Fibroblast of lung (primary cell): ENCODE measurements at regions not wholly inside any gene's neighbourhood (a gene's known extent, or its start where the extent isn't known, plus 50 kb on each side); places are given as distances from the start of the nearest gene placed in this dataset.

Source experiments
- DNase-seq, 2 donors: peaks; one replicate each; pipeline versions ENCODE4 v3.0.0 to v3.0.0-alpha.2; 2010; ENCODE audit warnings: low read depth in 2 of 2
- H2AFZ ChIP-seq: 2 replicates; pipeline ENCODE4 v1.5.1; 2012; ENCODE audit warnings: low read length, control low read depth, inconsistent platforms
- H3K27ac ChIP-seq: 2 replicates; pipeline ENCODE4 v1.5.1; 2011; ENCODE audit warnings: low read length, control low read depth; ENCODE audit not compliant: insufficient read depth
- H3K27me3 ChIP-seq: 2 replicates; pipeline ENCODE4 v1.5.1; 2011; ENCODE audit warnings: mild to moderate bottlenecking, low read length; ENCODE audit not compliant: control insufficient read depth, insufficient read depth
- H3K36me3 ChIP-seq: 2 replicates; pipeline ENCODE4 v1.5.1; 2011; ENCODE audit warnings: low read length; ENCODE audit not compliant: control insufficient read depth, insufficient read depth
- H3K4me1 ChIP-seq: 2 replicates; pipeline ENCODE4 v1.5.1; 2011; ENCODE audit warnings: low read length; ENCODE audit not compliant: control insufficient read depth, insufficient read depth; ENCODE audit errors: extremely low read depth
- H3K4me2 ChIP-seq: 2 replicates; pipeline ENCODE4 v1.5.1; 2011; ENCODE audit warnings: low read length, control low read depth; ENCODE audit not compliant: insufficient read depth; ENCODE audit errors: extremely low read depth
- H3K4me3 ChIP-seq, 4 experiments: fragments of 200-600 bp in 1 of 4; sonication (generic) in 1 of 4; replicated peaks in 1 of 4; 2 replicates each; pipeline ENCODE4 v1.5.1; 2011 to 2016; ENCODE audit warnings: low read length in 4 of 4, low read depth in 3 of 4, mild to moderate bottlenecking in 3 of 4, control low read depth in 2 of 4, inconsistent platforms in 1 of 4, mixed read lengths in 1 of 4; ENCODE audit not compliant: insufficient read depth in 1 of 4; ENCODE audit errors: control extremely low read depth in 1 of 4
- H3K79me2 ChIP-seq: 2 replicates; pipeline ENCODE4 v1.5.1; 2012; ENCODE audit warnings: mild to moderate bottlenecking, low read length, inconsistent platforms; ENCODE audit not compliant: control insufficient read depth, insufficient read depth
- H3K9ac ChIP-seq: 2 replicates; pipeline ENCODE4 v1.5.1; 2011; ENCODE audit warnings: mild to moderate bottlenecking, low read length, control low read depth; ENCODE audit not compliant: insufficient read depth
- H3K9me3 ChIP-seq: 2 replicates; pipeline ENCODE4 v1.5.1; 2012; ENCODE audit warnings: low read depth, low read length; ENCODE audit not compliant: control insufficient read depth, insufficient read depth
- H4K20me1 ChIP-seq: 2 replicates; pipeline ENCODE4 v1.5.1; 2011; ENCODE audit warnings: low read length; ENCODE audit not compliant: control insufficient read depth, insufficient read depth; ENCODE audit errors: extremely low read depth
- CTCF ChIP-seq, 2 donors: IDR thresholded peaks in 1 of 2; conservative IDR thresholded peaks in 1 of 2; 1 replicate in 1 of 2; 2 replicates in 1 of 2; pipeline ENCODE4 v1.5.1; 2011 to 2012; ENCODE audit warnings: low read length in 2 of 2, control low read depth in 1 of 2, inconsistent platforms in 1 of 2, low read depth in 1 of 2, mild to moderate bottlenecking in 1 of 2
- EZH2 ChIP-seq: IDR thresholded peaks from 2 replicates; pipeline ENCODE4 v1.5.1; 2012; ENCODE audit warnings: low read length, control low read depth, mild to moderate bottlenecking; ENCODE audit errors: missing control alignments

DNA sequence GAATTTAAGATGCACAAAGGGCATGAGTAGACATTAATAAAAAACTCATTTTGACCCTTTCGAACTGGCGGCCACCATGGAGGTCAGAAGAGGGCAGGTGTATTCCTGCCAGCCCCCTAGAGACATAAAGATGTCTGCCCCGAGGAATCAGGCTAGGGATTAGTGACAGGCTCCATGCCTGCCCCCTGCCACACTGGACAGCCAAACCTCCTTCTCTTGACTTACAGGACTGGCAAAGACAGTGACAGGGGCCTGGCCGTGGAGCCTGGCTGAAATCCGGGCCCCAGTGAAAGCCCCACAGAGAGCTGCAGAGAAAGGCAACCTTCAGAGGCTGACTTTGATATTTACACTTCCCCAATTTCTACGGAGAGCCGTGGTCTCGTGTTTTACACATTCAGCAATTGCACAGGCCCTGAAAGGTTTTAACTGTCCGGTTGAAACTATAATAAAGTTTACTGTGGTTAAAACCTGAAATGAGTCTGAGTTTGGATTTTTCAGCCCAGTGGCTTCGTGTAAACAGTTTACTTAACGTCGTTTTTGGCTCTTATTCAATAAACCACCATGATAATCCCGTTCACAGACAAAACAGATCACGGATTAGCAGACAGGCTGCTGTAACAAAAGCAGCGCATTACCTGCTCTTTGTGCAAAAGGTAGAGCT lies 243.9 kb upstream of the MYOCD start:
- no peaks in the 10 kb centered on the region for H3K79me2 ChIP-seq
- H3K4me3 ChIP-seq = no peak overlapping the region
- TF ChIP-seq CTCF (conservative IDR thresholded peaks at IDR 0.05 in 1 of 2, IDR thresholded peaks at IDR 0.05 in 1 of 2; ENCODE audit: low read depth in 1 of 2, low read length in 2 of 2) (no peak), EZH2 (no peak)
- H2AFZ ChIP-seq = no peak overlapping the region
- no peak for DNase-seq
- no peaks in the 10 kb centered on the region for H3K36me3 ChIP-seq
- H3K9ac ChIP-seq = no peak overlapping the region
- H3K27me3 ChIP-seq = no peaks in the 10 kb centered on the region
- no peaks in the 10 kb centered on the region for H4K20me1 ChIP-seq
- H3K9me3 ChIP-seq = no peaks in the 10 kb centered on the region
- H3K27ac ChIP-seq = no peak overlapping the region
- H3K4me2 ChIP-seq = no peak overlapping the region
- no peaks in the 10 kb centered on the region for H3K4me1 ChIP-seq

- no peak for DNase-seq
- Histone ChIP-seq H3K4me3 (no peak overlapping the region), H4K20me1 (no peaks in the 10 kb centered on the region), H3K27ac (no peak overlapping the region), H3K4me1 (no peaks in the 10 kb centered on the region), H3K27me3 (no peaks in the 10 kb centered on the region), H3K9ac (no peak overlapping the region), H2AFZ (no peak overlapping the region), H3K36me3 (no peaks in the 10 kb centered on the region), H3K9me3 (no peaks in the 10 kb centered on the region), H3K4me2 (no peak overlapping the region), H3K79me2 (no peaks in the 10 kb centered on the region)
- TF ChIP-seq EZH2 (no peak), CTCF (conservative IDR thresholded peaks at IDR 0.05 in 1 of 2, IDR thresholded peaks at IDR 0.05 in 1 of 2; ENCODE audit: low read depth in 1 of 2, low read length in 2 of 2) (no peak)
Observed at GRCh38 chr17:12422651-12423050, 243.0 kb upstream of the MYOCD start.

GRCh38 chr17:12423337-12423736 lies 242.4 kb upstream of the MYOCD start:
- Histone ChIP-seq H3K4me1 (no peaks in the 10 kb centered on the region), H3K9me3 (no peaks in the 10 kb centered on the region)

More at GRCh38 chr17:12423337-12423736, 242.4 kb upstream of the MYOCD start:
- Histone ChIP-seq H2AFZ (no peak overlapping the region), H3K27ac (no peak overlapping the region), H3K27me3 (no peaks in the 10 kb centered on the region), H3K4me3 (no peak overlapping the region), H3K9ac (no peak overlapping the region), H3K4me2 (no peak overlapping the region), H3K79me2 (no peaks in the 10 kb centered on the region), H3K36me3 (no peaks in the 10 kb centered on the region), H4K20me1 (no peaks in the 10 kb centered on the region)
- no peak for DNase-seq
- TF ChIP-seq CTCF (conservative IDR thresholded peaks at IDR 0.05 in 1 of 2, IDR thresholded peaks at IDR 0.05 in 1 of 2; ENCODE audit: low read depth in 1 of 2, low read length in 2 of 2) (no peak), EZH2 (no peak)
